OCI-M1 (cell line): ENCODE measurements at regions not wholly inside any gene's neighbourhood (a gene's known extent, or its start where the extent isn't known, plus 50 kb on each side); places are given as distances from the start of the nearest gene placed in this dataset.
"Not testable (repeated sequence)": the region's sequence is repeated elsewhere in the genome, so short reads cannot be mapped to it uniquely, and the experiment has no call there.

Source experiments
- DNase-seq: peaks from one replicate; lab custom pipeline; 2025; lab: John Stamatoyannopoulos, UW

- not testable (repeated sequence) for DNase-seq
Measured at GRCh38 chr7:63555226-63555994, 443.2 kb upstream of the ZNF722 start.

GRCh38 chr7:63556223-63556622 lies 442.4 kb upstream of the ZNF722 start:
- DNase-seq = not testable (repeated sequence)

GRCh38 chr7:63559016-63559415 lies 439.6 kb upstream of the ZNF722 start:
- DNase-seq = not testable (repeated sequence)

- not testable (repeated sequence) for DNase-seq
Measured at GRCh38 chr7:63559826-63560465, 438.7 kb upstream of the ZNF722 start.

- not testable (repeated sequence) for DNase-seq
Measured at GRCh38 chr7:63561911-63562310, 436.7 kb upstream of the ZNF722 start.

GRCh38 chr7:63562364-63563060 lies 436.1 kb upstream of the ZNF722 start:
- DNase-seq = not testable (repeated sequence)

GRCh38 chr7:63563151-63563940 lies 435.3 kb upstream of the ZNF722 start:
- DNase-seq = not testable (repeated sequence)

GRCh38 chr7:63564882-63565281 lies 433.8 kb upstream of the ZNF722 start:
- DNase-seq = not testable (repeated sequence)

GRCh38 chr7:63566886-63567285 lies 431.8 kb upstream of the ZNF722 start:
- DNase-seq = not testable (repeated sequence)

GRCh38 chr7:63567636-63568035 lies 431.0 kb upstream of the ZNF722 start:
- not testable (repeated sequence) for DNase-seq

GRCh38 chr7:63568571-63569313 lies 429.9 kb upstream of the ZNF722 start:
- DNase-seq = not testable (repeated sequence)

- DNase-seq = not testable (repeated sequence)
Measured at GRCh38 chr7:63570386-63571115, 428.1 kb upstream of the ZNF722 start.

GRCh38 chr7:63572196-63572595 lies 426.5 kb upstream of the ZNF722 start:
- not testable (repeated sequence) for DNase-seq

- DNase-seq = not testable (repeated sequence)
Measured at GRCh38 chr7:63572956-63573355, 425.7 kb upstream of the ZNF722 start.

GRCh38 chr7:63573412-63573811 lies 425.2 kb upstream of the ZNF722 start:
- DNase-seq = not testable (repeated sequence)

- not testable (repeated sequence) for DNase-seq
Measured at GRCh38 chr7:63576421-63576820, 422.2 kb upstream of the ZNF722 start.

GRCh38 chr7:63577066-63577465 lies 421.6 kb upstream of the ZNF722 start:
- DNase-seq = not testable (repeated sequence)

- not testable (repeated sequence) for DNase-seq
Measured at GRCh38 chr7:63580045-63580444, 418.6 kb upstream of the ZNF722 start.

- DNase-seq = not testable (repeated sequence)
Measured at GRCh38 chr7:63580536-63581300, 417.9 kb upstream of the ZNF722 start.

- not testable (repeated sequence) for DNase-seq
Measured at GRCh38 chr7:63582771-63583170, 415.9 kb upstream of the ZNF722 start.
